ENCODE measurements at regions not wholly inside any gene's neighbourhood (a gene's known extent, or its start where the extent isn't known, plus 50 kb on each side); places are given as distances from the start of the nearest gene placed in this dataset.

DNA sequence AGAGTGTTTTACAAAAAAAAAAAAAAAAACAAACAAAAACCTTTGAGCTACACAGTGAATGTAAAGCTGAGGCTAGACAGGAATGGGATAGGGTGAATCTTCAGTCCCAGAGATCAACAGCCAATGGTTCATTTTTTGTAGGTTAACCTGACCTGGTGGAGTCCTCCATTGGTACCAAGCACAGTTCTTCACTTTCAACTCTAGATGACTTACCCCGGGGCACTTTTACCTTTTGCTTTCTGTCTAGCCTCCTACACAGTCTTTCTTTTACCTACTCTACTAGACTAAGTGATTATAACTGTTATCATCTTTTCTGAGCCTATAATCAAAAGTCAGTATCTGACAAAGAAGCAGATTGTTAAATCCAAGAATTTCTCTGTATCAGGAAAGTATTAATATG is 50.9 kb downstream of the ANXA2R start:
- TF ChIP-seq, protein P1, sequence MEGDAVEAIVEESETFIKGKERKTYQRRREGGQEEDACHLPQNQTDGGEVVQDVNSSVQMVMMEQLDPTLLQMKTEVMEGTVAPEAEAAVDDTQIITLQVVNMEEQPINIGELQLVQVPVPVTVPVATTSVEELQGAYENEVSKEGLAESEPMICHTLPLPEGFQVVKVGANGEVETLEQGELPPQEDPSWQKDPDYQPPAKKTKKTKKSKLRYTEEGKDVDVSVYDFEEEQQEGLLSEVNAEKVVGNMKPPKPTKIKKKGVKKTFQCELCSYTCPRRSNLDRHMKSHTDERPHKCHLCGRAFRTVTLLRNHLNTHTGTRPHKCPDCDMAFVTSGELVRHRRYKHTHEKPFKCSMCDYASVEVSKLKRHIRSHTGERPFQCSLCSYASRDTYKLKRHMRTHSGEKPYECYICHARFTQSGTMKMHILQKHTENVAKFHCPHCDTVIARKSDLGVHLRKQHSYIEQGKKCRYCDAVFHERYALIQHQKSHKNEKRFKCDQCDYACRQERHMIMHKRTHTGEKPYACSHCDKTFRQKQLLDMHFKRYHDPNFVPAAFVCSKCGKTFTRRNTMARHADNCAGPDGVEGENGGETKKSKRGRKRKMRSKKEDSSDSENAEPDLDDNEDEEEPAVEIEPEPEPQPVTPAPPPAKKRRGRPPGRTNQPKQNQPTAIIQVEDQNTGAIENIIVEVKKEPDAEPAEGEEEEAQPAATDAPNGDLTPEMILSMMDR (IDR thresholded peaks at IDR 0.05) = no peak
- no peak for TF ChIP-seq POLR2A (IDR thresholded peaks at IDR 0.05)

All from uterus (tissue), 2 donors.